H1 (cell line): ENCODE measurements at regions not wholly inside any gene's neighbourhood (a gene's known extent, or its start where the extent isn't known, plus 50 kb on each side); places are given as distances from the start of the nearest gene placed in this dataset.

Experiments
- CTCF ChIA-PET: fragments of 300-600 bp; sonication (Branson Sonifier 250); formaldehyde crosslinking; loops from one replicate; lab custom pipeline; 2021; ENCODE audit not compliant: partially characterized antibody; lab: Charles Lee
- POLR2A ChIA-PET: fragments of 300-600 bp; sonication (Branson Sonifier 250); formaldehyde crosslinking; loops from one replicate; lab custom pipeline; 2021; ENCODE audit warnings: inconsistent platforms; ENCODE audit not compliant: partially characterized antibody; lab: Charles Lee
- DNase-seq, 2 experiments: peaks; one replicate each; pipeline versions ENCODE4 v3.0.0 to v3.0.0-alpha.2; 2010 to 2022; ENCODE audit warnings: low spot score in 2 of 2, low read depth in 1 of 2, mixed read lengths in 1 of 2
- FAIRE-seq: peaks from 2 replicates; lab custom pipeline; 2011; peaks lifted over from hg19 to GRCh38; lab: Jason Lieb, UNC
- H2AFZ ChIP-seq: 2 replicates; pipeline ENCODE4 v1.8.1; 2012; ENCODE audit warnings: low read length, inconsistent platforms
- H2AK5ac ChIP-seq: 2 replicates; pipeline ENCODE4 v1.6.1; 2013; ENCODE audit warnings: low read depth, low read length
- H2BK120ac ChIP-seq: replicated peaks from 2 replicates; pipeline ENCODE3; 2013; ENCODE audit warnings: low read depth, low read length, inconsistent platforms
- H2BK12ac ChIP-seq: 2 replicates; pipeline ENCODE4 v1.6.1; 2013; ENCODE audit warnings: low read depth, low read length
- H2BK15ac ChIP-seq: 2 replicates; pipeline ENCODE4 v1.6.1; 2013; ENCODE audit warnings: low read length
- H2BK20ac ChIP-seq: 2 replicates; pipeline ENCODE4 v1.6.1; 2013; ENCODE audit warnings: low read length
- H2BK5ac ChIP-seq: 2 replicates; pipeline ENCODE4 v1.6.1; 2013; ENCODE audit warnings: low read depth, low read length
- H3K14ac ChIP-seq: 2 replicates; pipeline ENCODE4 v1.6.1; 2013; ENCODE audit warnings: inconsistent platforms; ENCODE audit not compliant: insufficient read length
- H3K18ac ChIP-seq: 2 replicates; pipeline ENCODE4 v1.6.1; 2013; ENCODE audit warnings: low read length; ENCODE audit errors: extremely low read depth
- H3K23ac ChIP-seq: 2 replicates; pipeline ENCODE4 v1.6.1; 2013; ENCODE audit warnings: inconsistent platforms; ENCODE audit not compliant: insufficient read length
- H3K23me2 ChIP-seq: 2 replicates; pipeline ENCODE4 v1.6.1; 2013; ENCODE audit warnings: low read depth, low read length
- H3K27ac ChIP-seq: 2 replicates; pipeline ENCODE4 v1.6.1; 2011; ENCODE audit warnings: low read depth, low read length, inconsistent platforms
- H3K27me3 ChIP-seq, 4 experiments: replicated peaks in 1 of 4; 1 replicate in 1 of 4; 2 replicates in 3 of 4; pipeline versions ENCODE4 v1.6.1 to v1.8.1; 2011 to 2013; ENCODE audit warnings: low read length in 3 of 4, mild to moderate bottlenecking in 3 of 4, inconsistent platforms in 2 of 4, mixed read lengths in 2 of 4, moderate library complexity in 1 of 4; ENCODE audit not compliant: control insufficient read depth in 3 of 4, insufficient read depth in 3 of 4; ENCODE audit errors: extremely low read depth in 1 of 4
- H3K36me3 ChIP-seq, 4 experiments: 2 replicates each; pipeline versions ENCODE4 v1.6.1 to v1.8.1; 2011 to 2013; ENCODE audit warnings: mild to moderate bottlenecking in 4 of 4, low read length in 3 of 4, moderate library complexity in 2 of 4, control low read depth in 1 of 4, inconsistent platforms in 1 of 4; ENCODE audit not compliant: insufficient read depth in 4 of 4, control insufficient read depth in 2 of 4
- H3K4ac ChIP-seq: replicated peaks from 2 replicates; pipeline ENCODE3; 2013; ENCODE audit warnings: low read length, low read depth, mixed read lengths, inconsistent platforms; ENCODE audit not compliant: insufficient read length
- H3K4me1 ChIP-seq, 4 experiments: replicated peaks in 1 of 4; 1 replicate in 1 of 4; 2 replicates in 3 of 4; pipeline versions ENCODE4 v1.6.1 to v1.8.1; 2011 to 2013; ENCODE audit warnings: low read length in 3 of 4, inconsistent platforms in 2 of 4, mixed read lengths in 1 of 4; ENCODE audit not compliant: insufficient read depth in 4 of 4, control insufficient read depth in 3 of 4
- H3K4me2 ChIP-seq, 2 experiments: 2 replicates each; pipeline versions ENCODE4 v1.6.1 to v1.8.1; 2011 to 2013; ENCODE audit warnings: low read depth in 2 of 2, low read length in 2 of 2, control low read depth in 1 of 2, inconsistent platforms in 1 of 2, mild to moderate bottlenecking in 1 of 2; ENCODE audit not compliant: insufficient read depth in 1 of 2
- H3K4me3 ChIP-seq, 4 experiments: fragments of 200-600, 300-600 bp in 1 of 4; sonication (generic), shearing (Covaris generic), sonication (Bioruptor Twin) in 1 of 4; 2 replicates each; pipeline versions ENCODE4 v1.5.1 to v1.8.1; 2011 to 2016; ENCODE audit warnings: low read length in 4 of 4, low read depth in 3 of 4, control low read depth in 2 of 4, inconsistent platforms in 2 of 4, mild to moderate bottlenecking in 2 of 4, mixed read lengths in 1 of 4, moderate library complexity in 1 of 4; ENCODE audit not compliant: insufficient read depth in 2 of 4; ENCODE audit errors: extremely low read depth in 1 of 4
- H3K56ac ChIP-seq: replicated peaks from 2 replicates; pipeline ENCODE3; 2013; ENCODE audit warnings: low read depth, mild to moderate bottlenecking, mixed read lengths, low read length, inconsistent platforms; ENCODE audit not compliant: insufficient read length
- H3K79me1 ChIP-seq: 2 replicates; pipeline ENCODE4 v1.6.1; 2013; ENCODE audit warnings: low read depth, low read length, control low read depth
- H3K79me2 ChIP-seq, 2 experiments: 2 replicates each; pipeline versions ENCODE4 v1.6.1 to v1.8.1; 2012 to 2013; ENCODE audit warnings: low read length in 2 of 2, mild to moderate bottlenecking in 2 of 2, inconsistent platforms in 1 of 2; ENCODE audit not compliant: insufficient read depth in 2 of 2, control insufficient read depth in 1 of 2
- H3K9ac ChIP-seq, 4 experiments: replicated peaks in 1 of 4; 1 replicate in 1 of 4; 2 replicates in 3 of 4; pipeline versions ENCODE4 v1.6.1 to v1.8.1; 2011 to 2013; ENCODE audit warnings: low read depth in 3 of 4, low read length in 3 of 4, control low read depth in 2 of 4, mild to moderate bottlenecking in 2 of 4, moderate library complexity in 2 of 4, inconsistent platforms in 1 of 4; ENCODE audit errors: extremely low read depth in 1 of 4
- H3K9me3 ChIP-seq, 2 experiments: 2 replicates each; pipeline versions ENCODE4 v1.6.1 to v1.8.1; 2012 to 2013; ENCODE audit warnings: mild to moderate bottlenecking in 2 of 2, moderate library complexity in 2 of 2, control low read depth in 1 of 2, inconsistent platforms in 1 of 2, low read depth in 1 of 2, low read length in 1 of 2, mixed read lengths in 1 of 2; ENCODE audit not compliant: insufficient read depth in 2 of 2
- H4K20me1 ChIP-seq, 2 experiments: replicated peaks in 1 of 2; 2 replicates each; pipeline versions ENCODE3 to v1.8.1; 2011 to 2013; ENCODE audit warnings: inconsistent platforms in 2 of 2, low read length in 2 of 2, mild to moderate bottlenecking in 1 of 2; ENCODE audit not compliant: insufficient read depth in 2 of 2, control insufficient read depth in 1 of 2
- H4K5ac ChIP-seq: 2 replicates; pipeline ENCODE4 v1.6.1; 2013; ENCODE audit warnings: low read length, low read depth, mixed read lengths, inconsistent platforms; ENCODE audit not compliant: insufficient read length
- H4K8ac ChIP-seq: 2 replicates; pipeline ENCODE4 v1.8.0; 2013; ENCODE audit warnings: mild to moderate bottlenecking, moderate library complexity, low read length, inconsistent platforms; ENCODE audit not compliant: insufficient read depth; ENCODE audit errors: extremely low read depth
- H4K91ac ChIP-seq: replicated peaks from 2 replicates; pipeline ENCODE3; 2013; ENCODE audit warnings: low read length, mixed read lengths, inconsistent platforms; ENCODE audit not compliant: insufficient read length
- BACH1 ChIP-seq: IDR thresholded peaks from 2 replicates; pipeline ENCODE4 v1.6.1; 2012; ENCODE audit warnings: low read length, improper control_type of control experiment
- EP300 ChIP-seq, 2 experiments: IDR thresholded peaks; 1 replicate in 1 of 2; 2 replicates in 1 of 2; pipeline ENCODE4 v1.6.1; 2011 to 2012; ENCODE audit warnings: low read depth in 2 of 2, low read length in 2 of 2, mild to moderate bottlenecking in 2 of 2, borderline replicate concordance in 1 of 2, inconsistent platforms in 1 of 2, moderate library complexity in 1 of 2
- JUN ChIP-seq: IDR thresholded peaks from 2 replicates; pipeline ENCODE4 v1.6.1; 2011; ENCODE audit warnings: low read depth, mild to moderate bottlenecking, improper control_type of control experiment, low read length
- NANOG ChIP-seq: IDR thresholded peaks from 2 replicates; pipeline ENCODE4 v1.6.1; 2011; ENCODE audit warnings: low read length, low read depth, mild to moderate bottlenecking, inconsistent platforms; ENCODE audit not compliant: insufficient read depth, poor library complexity, severe bottlenecking
- POU5F1 ChIP-seq: IDR thresholded peaks from 2 replicates; pipeline ENCODE4 v1.6.1; 2011; ENCODE audit warnings: low read depth, mild to moderate bottlenecking, low read length, moderate library complexity
- SAP30 ChIP-seq: fragments of 300-600 bp; sonication (generic); IDR thresholded peaks from 2 replicates; pipeline ENCODE4 v1.7.1; 2012; ENCODE audit warnings: low read length, moderate library complexity, mild to moderate bottlenecking, inconsistent platforms; ENCODE audit not compliant: insufficient read depth, insufficient replicate concordance
- TF ChIP-seq, protein P1 (sequence below): IDR thresholded peaks from 2 replicates; pipeline ENCODE4 v1.6.1; 2011; ENCODE audit warnings: low read depth, mild to moderate bottlenecking, low read length; ENCODE audit not compliant: insufficient read depth

DNA sequence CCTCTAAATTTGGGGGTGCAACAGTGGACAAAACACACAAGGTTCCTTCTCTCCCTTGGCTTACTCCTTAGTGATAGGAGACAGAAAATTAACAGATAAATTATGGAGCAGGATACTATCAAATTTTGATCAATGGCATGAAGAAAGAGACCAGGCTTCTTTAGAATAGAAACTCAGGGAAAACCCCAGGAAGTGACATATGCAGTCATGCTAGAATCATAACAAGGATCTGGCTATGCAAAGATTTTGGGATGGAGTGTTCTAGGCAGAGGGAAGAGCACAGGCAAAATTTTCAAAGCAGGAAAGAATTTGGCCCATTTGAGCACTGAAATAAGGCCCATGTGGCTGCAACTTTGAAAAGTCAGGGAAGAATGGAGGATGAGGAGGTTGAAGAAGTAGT lies 182.3 kb upstream of the PLEKHG7 start:
- no peaks in the 10 kb centered on the region for H3K27me3 ChIP-seq
- no peak overlapping the region for H3K14ac ChIP-seq
- H3K4me3 ChIP-seq: no peak overlapping the region
- no peak overlapping the region for H2BK120ac ChIP-seq
- no peak overlapping the region for H4K8ac ChIP-seq
- no peaks in the 10 kb centered on the region for H3K9me3 ChIP-seq
- POLR2A ChIA-PET: no interaction called here
- no peaks in the 10 kb centered on the region for H3K23me2 ChIP-seq
- no peak for DNase-seq
- no peak overlapping the region for H2BK15ac ChIP-seq
- H3K79me1 ChIP-seq: no peaks in the 10 kb centered on the region
- H3K79me2 ChIP-seq: no peaks in the 10 kb centered on the region
- H2BK12ac ChIP-seq: no peak overlapping the region
- H3K4ac ChIP-seq: no peak overlapping the region
- no peak overlapping the region for H3K9ac ChIP-seq
- H3K27ac ChIP-seq: no peak overlapping the region
- no peaks in the 10 kb centered on the region for H3K36me3 ChIP-seq
- H3K4me2 ChIP-seq: no peak overlapping the region
- H2AFZ ChIP-seq: no peak overlapping the region
- H3K18ac ChIP-seq: no peak overlapping the region
- H4K91ac ChIP-seq: no peak overlapping the region
- H2BK5ac ChIP-seq: no peak overlapping the region
- no peak overlapping the region for H2BK20ac ChIP-seq
- FAIRE-seq: no peak
- TF ChIP-seq SAP30: no peak
- no peak for TF ChIP-seq EP300 (IDR thresholded peaks at IDR 0.05; ENCODE audit: borderline replicate concordance in 1 of 2, low read depth in 2 of 2, low read length in 2 of 2)
- TF ChIP-seq, protein P1, sequence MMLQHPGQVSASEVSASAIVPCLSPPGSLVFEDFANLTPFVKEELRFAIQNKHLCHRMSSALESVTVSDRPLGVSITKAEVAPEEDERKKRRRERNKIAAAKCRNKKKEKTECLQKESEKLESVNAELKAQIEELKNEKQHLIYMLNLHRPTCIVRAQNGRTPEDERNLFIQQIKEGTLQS: no peak
- TF ChIP-seq BACH1: no peak
- TF ChIP-seq NANOG: no peak
- TF ChIP-seq JUN: no peak
- TF ChIP-seq POU5F1: no peak
- H3K4me1 ChIP-seq: no peaks in the 10 kb centered on the region
- no peak overlapping the region for H3K56ac ChIP-seq
- no peaks in the 10 kb centered on the region for H4K20me1 ChIP-seq
- H3K23ac ChIP-seq: no peak overlapping the region
- CTCF ChIA-PET: no interaction called here
- H2AK5ac ChIP-seq: no peak overlapping the region
- H4K5ac ChIP-seq: no peak overlapping the region
